Transverse colon (tissue), 4 donors: ENCODE measurements at regions not wholly inside any gene's neighbourhood (a gene's known extent, or its start where the extent isn't known, plus 50 kb on each side); places are given as distances from the start of the nearest gene placed in this dataset.

ENCODE experiments used
- DNase-seq: peaks from one replicate; pipeline ENCODE4 v3.0.0-alpha.2; 2019
- H3K27ac ChIP-seq, 4 donors: fragments of 200-600 bp; sonication (generic); 2 replicates each; pipeline ENCODE4 v1.5.1; 2016 to 2018; ENCODE audit warnings: inconsistent platforms in 4 of 4
- H3K27me3 ChIP-seq: fragments of 200-600 bp; sonication (generic); 2 replicates; pipeline ENCODE4 v1.5.1; 2017; ENCODE audit warnings: inconsistent platforms
- H3K36me3 ChIP-seq, 4 donors: fragments of 200-600 bp; sonication (generic); 2 replicates each; pipeline ENCODE4 v1.5.1; 2017 to 2019; ENCODE audit warnings: inconsistent platforms in 4 of 4
- H3K4me1 ChIP-seq, 4 donors: fragments of 200-600 bp; sonication (generic); 2 replicates each; pipeline ENCODE4 v1.5.1; 2017 to 2020; ENCODE audit warnings: inconsistent platforms in 4 of 4
- H3K4me3 ChIP-seq, 4 donors: fragments of 200-600 bp; sonication (generic); 1 replicate in 1 of 4; 2 replicates in 3 of 4; pipeline versions ENCODE4 v1.5.1 to v1.6.1; 2017 to 2019; ENCODE audit warnings: inconsistent platforms in 4 of 4
- H3K9me3 ChIP-seq, 2 donors: fragments of 200-600 bp; sonication (generic); 2 replicates each; pipeline ENCODE4 v1.5.1; 2017 to 2019; ENCODE audit warnings: inconsistent platforms in 2 of 2
- EP300 ChIP-seq: sonication (generic); formaldehyde crosslinking; IDR thresholded peaks from one replicate; pipeline ENCODE4 v1.6.1; 2017; ENCODE audit warnings: antibody characterized with exemption, low read depth
- POLR2A ChIP-seq: fragments of 450-650 bp; IDR thresholded peaks from one replicate; pipeline ENCODE4 v1.6.1; 2016; ENCODE audit warnings: antibody characterized with exemption, mild to moderate bottlenecking, moderate library complexity
- POLR2AphosphoS5 ChIP-seq, 3 donors: sonication (generic); formaldehyde crosslinking; IDR thresholded peaks; one replicate each; pipeline ENCODE4 v1.6.1; 2016; ENCODE audit warnings: antibody characterized with exemption in 3 of 3
- WGBS, 2 donors: methylation state at CpG; one replicate each; pipeline ENCODE4 v1.1.5; 2018; ENCODE audit warnings: low coverage in 1 of 2; 5-methylcytosine and 5-hydroxymethylcytosine counted together
- in situ Hi-C, 4 donors: fragments of 200-750 bp; cut with MboI; loops; one replicate each; pipeline versions ENCODE4 v1.15.0 to v1.15.1; 2017; ENCODE audit warnings: low sequenced_read_pairs in 3 of 4, low pct_ligation_motif_present in 1 of 4, low pct_unique_long_range_greater_than_20kb in 1 of 4
- intact Hi-C: fragments of 100-400 bp; cut with DNase I; formaldehyde crosslinking; loops from one replicate; pipeline ENCODE4 v1.15.1; 2023; ENCODE audit warnings: low total_unique reads
- TF ChIP-seq, protein P1 (sequence below), 5 experiments: fragments of 200-600 bp in 3 of 5; fragments of 450-650 bp in 2 of 5; sonication (generic) in 3 of 5; IDR thresholded peaks; 1 replicate in 2 of 5; 2 replicates in 3 of 5; pipeline ENCODE4 v1.5.1; 2016 to 2017; ENCODE audit warnings: antibody characterized with exemption in 5 of 5, inconsistent platforms in 3 of 5, mild to moderate bottlenecking in 2 of 5, moderate library complexity in 1 of 5

DNA sequence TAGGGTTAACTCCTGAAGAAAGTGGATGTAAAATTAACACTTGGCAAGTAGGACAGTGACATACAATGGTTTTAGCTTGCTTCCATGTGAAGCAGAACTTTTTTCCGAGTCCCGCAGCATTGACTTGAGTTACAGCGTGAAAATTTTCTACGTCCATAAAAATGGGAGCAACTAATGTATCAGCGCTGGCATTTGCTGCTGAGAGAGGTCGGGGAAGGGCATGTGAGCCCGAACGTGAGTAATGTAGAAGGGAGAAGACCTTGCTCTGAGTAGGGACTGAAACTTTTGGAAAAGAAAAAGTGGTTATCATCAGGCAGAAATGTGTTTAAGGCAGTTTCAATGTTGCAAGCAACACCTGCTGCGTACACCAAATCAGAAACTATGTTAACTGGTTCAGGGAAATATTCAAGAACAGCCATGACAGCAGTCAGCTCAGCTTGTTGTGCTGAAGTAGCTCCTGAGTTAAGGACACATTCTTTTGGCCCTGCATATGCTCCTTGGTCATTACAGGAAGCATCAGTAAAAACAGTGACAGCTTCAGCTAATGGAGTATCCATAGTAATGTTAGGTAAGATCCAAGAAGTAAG is 70.9 kb upstream of the ARL4D start:
- Histone ChIP-seq H3K4me1 (peaks cover 0 to 4% (median 0%) of the 10 kb centered on the region in 4 donors), H3K27me3 (peaks cover 11% of the 10 kb centered on the region), H3K9me3 (no peaks in the 10 kb centered on the region), H3K4me3 (no peak overlapping the region), H3K27ac (no peak overlapping the region), H3K36me3 (no peaks in the 10 kb centered on the region)
- intact Hi-C loops: no loop called here
- no peak for DNase-seq
- in situ Hi-C loops: loop anchor here in 2 of 4 donors (25.0 kb wide), 3 partner anchors 141 to 316 kb away; partner anchors contain the start of genes IFI35 (in 1 of the 2), RND2 (in 1 of the 2) and VAT1 (in 1 of the 2)
- TF ChIP-seq EP300 (no peak), POLR2AphosphoS5 (IDR thresholded peaks at IDR 0.05) (no peak), POLR2A (no peak)
- TF ChIP-seq, protein P1, sequence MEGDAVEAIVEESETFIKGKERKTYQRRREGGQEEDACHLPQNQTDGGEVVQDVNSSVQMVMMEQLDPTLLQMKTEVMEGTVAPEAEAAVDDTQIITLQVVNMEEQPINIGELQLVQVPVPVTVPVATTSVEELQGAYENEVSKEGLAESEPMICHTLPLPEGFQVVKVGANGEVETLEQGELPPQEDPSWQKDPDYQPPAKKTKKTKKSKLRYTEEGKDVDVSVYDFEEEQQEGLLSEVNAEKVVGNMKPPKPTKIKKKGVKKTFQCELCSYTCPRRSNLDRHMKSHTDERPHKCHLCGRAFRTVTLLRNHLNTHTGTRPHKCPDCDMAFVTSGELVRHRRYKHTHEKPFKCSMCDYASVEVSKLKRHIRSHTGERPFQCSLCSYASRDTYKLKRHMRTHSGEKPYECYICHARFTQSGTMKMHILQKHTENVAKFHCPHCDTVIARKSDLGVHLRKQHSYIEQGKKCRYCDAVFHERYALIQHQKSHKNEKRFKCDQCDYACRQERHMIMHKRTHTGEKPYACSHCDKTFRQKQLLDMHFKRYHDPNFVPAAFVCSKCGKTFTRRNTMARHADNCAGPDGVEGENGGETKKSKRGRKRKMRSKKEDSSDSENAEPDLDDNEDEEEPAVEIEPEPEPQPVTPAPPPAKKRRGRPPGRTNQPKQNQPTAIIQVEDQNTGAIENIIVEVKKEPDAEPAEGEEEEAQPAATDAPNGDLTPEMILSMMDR (IDR thresholded peaks at IDR 0.05): no peak
- 52 to 71% methylated on average over 9 of the region's 9 CpGs for WGBS, 2 donors

DNA sequence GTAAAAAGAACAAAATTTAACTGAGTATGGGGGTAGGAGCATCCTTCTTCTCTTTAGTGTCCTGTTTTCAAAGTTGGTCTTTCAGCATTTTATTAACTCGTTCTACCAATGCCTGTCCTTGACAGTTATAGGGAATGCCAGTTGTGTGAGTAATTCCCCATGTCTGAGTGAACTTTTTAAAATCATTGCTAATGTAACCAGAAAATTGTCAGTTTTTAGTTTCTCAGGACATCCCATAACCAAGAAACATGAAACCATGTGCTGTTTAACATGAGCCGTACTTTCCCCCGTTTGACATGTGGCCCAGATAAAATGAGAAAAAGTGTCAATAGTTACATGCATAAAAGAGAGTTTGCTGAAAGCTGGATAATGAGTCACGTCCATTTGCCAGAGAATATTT is 71.4 kb upstream of the ARL4D start:
- TF ChIP-seq, protein P1 (IDR thresholded peaks at IDR 0.05): no peak
- no peak for TF ChIP-seq POLR2A
- no peak for TF ChIP-seq POLR2AphosphoS5 (IDR thresholded peaks at IDR 0.05)
- no peak for TF ChIP-seq EP300
- H3K36me3 ChIP-seq: no peaks in the 10 kb centered on the region
- DNase-seq: no peak
- peaks cover 11% of the 10 kb centered on the region for H3K27me3 ChIP-seq
- in situ Hi-C loops (loop anchor here in 2 of 4 donors (25.0 kb wide), 3 partner anchors 140 to 315 kb away; partner anchors contain the start of genes IFI35 (in 1 of the 2), RND2 (in 1 of the 2) and VAT1 (in 1 of the 2)), intact Hi-C loops (no loop called here)
- no peak overlapping the region for H3K27ac ChIP-seq
- peaks cover 0 to 4% (median 0%) of the 10 kb centered on the region in 4 donors for H3K4me1 ChIP-seq
- WGBS, 2 donors: 50 to 60% methylated on average over 4 of the region's 4 CpGs
- no peaks in the 10 kb centered on the region for H3K9me3 ChIP-seq
- no peak overlapping the region for H3K4me3 ChIP-seq

DNA sequence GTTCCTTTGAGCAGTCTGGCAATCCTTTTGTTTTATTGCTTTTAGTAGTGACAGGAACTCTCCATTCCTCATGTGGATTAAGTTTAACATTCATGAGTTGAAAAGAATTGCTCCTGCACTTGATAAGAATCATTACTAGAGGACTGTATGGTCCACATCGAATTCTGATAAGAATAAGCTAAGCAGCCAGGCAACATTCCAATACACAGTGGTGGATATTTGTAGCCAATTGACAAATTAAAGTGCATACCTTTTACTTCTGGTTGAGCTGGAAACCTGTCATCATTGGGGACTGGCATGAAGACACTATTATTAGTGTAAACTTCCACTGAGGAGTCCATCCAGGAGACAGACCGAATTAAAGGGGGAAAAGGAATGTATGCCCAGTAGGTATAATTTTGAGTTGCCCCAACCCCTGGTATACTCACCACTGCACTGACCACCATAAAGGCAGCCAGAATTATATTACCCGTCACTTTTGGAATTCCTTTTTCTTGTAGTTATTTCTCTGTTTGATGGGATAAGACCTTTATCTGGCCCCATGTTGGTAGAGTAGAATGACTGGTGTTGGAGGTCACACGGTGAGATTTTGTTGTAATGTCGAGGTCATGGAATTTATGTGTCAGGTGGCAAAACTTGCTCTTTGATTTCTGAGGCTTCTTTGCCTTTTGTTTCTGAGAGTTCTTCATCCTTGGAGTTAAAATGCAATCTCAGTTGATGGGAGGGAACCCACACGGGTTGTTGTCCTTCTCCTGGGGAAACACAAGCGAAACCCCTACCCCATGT is 72.1 kb upstream of the ARL4D start:
- intact Hi-C loops: no loop called here
- TF ChIP-seq, protein P1 (IDR thresholded peaks at IDR 0.05): no peak
- TF ChIP-seq POLR2A (no peak), EP300 (no peak), POLR2AphosphoS5 (IDR thresholded peaks at IDR 0.05) (no peak)
- in situ Hi-C loops: loop anchor here in 2 of 4 donors (25.0 kb wide), 3 partner anchors 139 to 314 kb away; partner anchors contain the start of genes IFI35 (in 1 of the 2), RND2 (in 1 of the 2) and VAT1 (in 1 of the 2)

DNA sequence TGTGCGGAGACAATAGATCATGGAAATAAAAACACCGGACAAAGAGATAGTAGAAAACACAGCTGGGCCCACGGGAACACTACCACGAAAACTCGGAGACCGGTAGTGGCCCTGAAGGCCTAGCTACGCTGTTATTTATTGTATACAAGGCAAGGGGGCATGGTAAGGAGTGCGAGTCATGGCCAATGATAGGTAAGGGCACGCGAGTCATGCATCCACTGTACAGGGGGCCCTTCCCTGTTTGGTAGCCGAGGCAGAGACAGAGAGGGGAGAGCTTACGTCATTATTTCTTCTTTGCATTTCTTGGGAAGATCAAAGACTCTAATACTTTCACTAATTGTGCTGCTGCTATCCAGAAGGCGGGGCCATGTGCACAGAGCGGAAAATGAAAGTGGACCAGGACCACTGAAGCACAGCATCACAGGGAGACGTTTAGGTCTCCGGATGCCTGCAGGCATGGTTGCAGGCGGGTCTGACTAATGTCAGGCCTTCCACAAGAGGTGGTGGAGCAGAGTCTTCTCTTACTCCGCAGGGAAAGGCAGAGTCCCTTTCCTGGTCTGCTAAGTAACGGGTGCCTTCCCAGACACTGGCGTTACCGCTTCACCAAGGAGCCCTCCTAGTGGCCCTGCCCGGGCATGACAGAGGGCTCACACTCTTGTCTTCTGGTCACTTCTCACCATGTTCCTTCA is 74.4 kb upstream of the ARL4D start:
- Histone ChIP-seq H3K4me1 (peaks cover 0 to 4% (median 0%) of the 10 kb centered on the region in 4 donors), H3K27ac (no peak overlapping the region), H3K36me3 (no peaks in the 10 kb centered on the region), H3K4me3 (no peak overlapping the region), H3K9me3 (no peaks in the 10 kb centered on the region), H3K27me3 (peaks cover 8% of the 10 kb centered on the region)
- intact Hi-C loops (no loop called here), in situ Hi-C loops (loop anchor here in 1 of 4 donors (25.0 kb wide), 2 partner anchors 112 to 487 kb away; partner anchors contain the start of genes AOC2, PSME3 and TMEM106A)
- DNase-seq: no peak
- 76 to 85% methylated on average over 13 to 22 of the region's 22 CpGs for WGBS, 2 donors
- TF ChIP-seq, protein P1 (IDR thresholded peaks at IDR 0.05): no peak
- TF ChIP-seq POLR2AphosphoS5 (IDR thresholded peaks at IDR 0.05) (no peak), POLR2A (no peak), EP300 (no peak)

More for the DNA sequence above, 72.1 kb upstream of the ARL4D start:
- no peak overlapping the region for H3K27ac ChIP-seq
- H3K4me1 ChIP-seq: peaks cover 0 to 4% (median 0%) of the 10 kb centered on the region in 4 donors
- no peaks in the 10 kb centered on the region for H3K9me3 ChIP-seq
- WGBS, 2 donors: 74% methylated on average over 5 to 7 of the region's 7 CpGs
- H3K4me3 ChIP-seq: no peak overlapping the region
- no peaks in the 10 kb centered on the region for H3K36me3 ChIP-seq
- peaks cover 11% of the 10 kb centered on the region for H3K27me3 ChIP-seq
- DNase-seq: no peak
